H54 (cell line): ENCODE measurements at regions not wholly inside any gene's neighbourhood (a gene's known extent, or its start where the extent isn't known, plus 50 kb on each side); places are given as distances from the start of the nearest gene placed in this dataset.

Source experiments
- DNase-seq: peaks from one replicate; pipeline ENCODE4 v3.0.0; 2011; ENCODE audit warnings: low spot score, mixed read lengths; ENCODE audit not compliant: insufficient read length
- FAIRE-seq: peaks from 3 replicates; lab custom pipeline; 2011; peaks lifted over from hg19 to GRCh38; lab: Jason Lieb, UNC
- POLR2A ChIP-seq: IDR thresholded peaks from 2 replicates; pipeline ENCODE4 v1.6.1; 2011; ENCODE audit warnings: low read depth, mild to moderate bottlenecking, low read length

- TF ChIP-seq POLR2A = no peak
- DNase-seq (no peak), FAIRE-seq (no peak)
Measured at GRCh38 chr10:130740915-130741750, 570.4 kb downstream of the TCERG1L start.

GRCh38 chr10:130741901-130742855 is 569.3 kb downstream of the TCERG1L start:
- DNase-seq (no peak), FAIRE-seq (no peak)
- no peak for TF ChIP-seq POLR2A

- no peak for TF ChIP-seq POLR2A
- no peak for FAIRE-seq
- no peak for DNase-seq
Measured at GRCh38 chr10:130742941-130743675, 568.4 kb downstream of the TCERG1L start.

GRCh38 chr10:130743751-130744271 is 567.7 kb downstream of the TCERG1L start:
- FAIRE-seq = no peak
- no peak for TF ChIP-seq POLR2A

GRCh38 chr10:130744631-130745030 is 566.9 kb downstream of the TCERG1L start:
- FAIRE-seq (no peak), DNase-seq (no peak)
- TF ChIP-seq POLR2A = no peak

More at GRCh38 chr10:130743751-130744271, 567.7 kb downstream of the TCERG1L start:
- no peak for DNase-seq

- FAIRE-seq (no peak), DNase-seq (no peak)
- TF ChIP-seq POLR2A = no peak
Measured at GRCh38 chr10:130745251-130745650, 566.3 kb downstream of the TCERG1L start.

- TF ChIP-seq POLR2A = no peak
- DNase-seq = no peak
- FAIRE-seq = no peak
Measured at GRCh38 chr10:130745821-130746220, 565.7 kb downstream of the TCERG1L start.

- no peak for TF ChIP-seq POLR2A
Measured at GRCh38 chr10:130746311-130746710, 565.2 kb downstream of the TCERG1L start.

GRCh38 chr10:130747356-130747755 is 564.2 kb downstream of the TCERG1L start:
- TF ChIP-seq POLR2A = no peak
- DNase-seq (no peak), FAIRE-seq (no peak)

More at GRCh38 chr10:130746311-130746710, 565.2 kb downstream of the TCERG1L start:
- no peak for DNase-seq
- no peak for FAIRE-seq

GRCh38 chr10:130747946-130748345 is 563.6 kb downstream of the TCERG1L start:
- DNase-seq (no peak), FAIRE-seq (no peak)
- no peak for TF ChIP-seq POLR2A

- DNase-seq (no peak), FAIRE-seq (no peak)
Measured at GRCh38 chr10:130748409-130749057, 563.0 kb downstream of the TCERG1L start.

GRCh38 chr10:130749911-130750310 is 561.6 kb downstream of the TCERG1L start:
- DNase-seq (no peak), FAIRE-seq (no peak)
- TF ChIP-seq POLR2A = no peak

More at GRCh38 chr10:130748409-130749057, 563.0 kb downstream of the TCERG1L start:
- no peak for TF ChIP-seq POLR2A
